Endothelial cell of umbilical vein (primary cell): ENCODE measurements at regions not wholly inside any gene's neighbourhood (a gene's known extent, or its start where the extent isn't known, plus 50 kb on each side); places are given as distances from the start of the nearest gene placed in this dataset.

Experiments used
- BruUV-seq: library from RNA; stranded (reverse); fragments of 400-500 nt; replicated peaks from 2 replicates; lab custom pipeline; 2021; lab: Mats Ljungman, UMichigan
- CTCF ChIA-PET: fragments of 300-600, 350-600 bp; sonication (Branson Sonifier 250); formaldehyde crosslinking; loops from one replicate; lab custom pipeline; 2021; ENCODE audit warnings: antibody characterized with exemption, inconsistent platforms; lab: Charles Lee
- POLR2A ChIA-PET: fragments of 300-600, 350-600 bp; sonication (Branson Sonifier 250); formaldehyde crosslinking; loops from one replicate; lab custom pipeline; 2021; ENCODE audit warnings: antibody characterized with exemption, inconsistent platforms; lab: Charles Lee
- DNase-seq: peaks from one replicate; pipeline ENCODE4 v3.0.0-alpha.2; 2011; ENCODE audit warnings: low read depth, low spot score
- FAIRE-seq: peaks from 2 replicates; lab custom pipeline; 2011; peaks lifted over from hg19 to GRCh38; lab: Jason Lieb, UNC
- H2AFZ ChIP-seq: 2 replicates; pipeline ENCODE4 v1.6.0; 2012; ENCODE audit warnings: low read depth, low read length, control low read depth, inconsistent platforms
- H3K27ac ChIP-seq: 2 replicates; pipeline ENCODE4 v1.5.1; 2011; ENCODE audit warnings: low read depth, mild to moderate bottlenecking, control low read depth, low read length, moderate library complexity; ENCODE audit not compliant: insufficient read depth
- H3K27me3 ChIP-seq, 2 experiments: 2 replicates each; pipeline versions ENCODE4 v1.6.0 to v1.6.1; 2011; ENCODE audit warnings: low read length in 2 of 2, mixed read lengths in 1 of 2; ENCODE audit not compliant: control insufficient read depth in 2 of 2, insufficient read depth in 2 of 2
- H3K36me3 ChIP-seq, 2 experiments: 2 replicates in 1 of 2; 3 replicates in 1 of 2; pipeline ENCODE4 v1.5.1; 2011; ENCODE audit warnings: low read length in 2 of 2, mild to moderate bottlenecking in 1 of 2, moderate library complexity in 1 of 2; ENCODE audit not compliant: control insufficient read depth in 2 of 2, insufficient read depth in 2 of 2; ENCODE audit errors: extremely low read depth in 1 of 2
- H3K4me1 ChIP-seq: 3 replicates; pipeline ENCODE4 v1.5.1; 2011; ENCODE audit warnings: mild to moderate bottlenecking, low read length; ENCODE audit not compliant: control insufficient read depth, insufficient read depth; ENCODE audit errors: extremely low read depth
- H3K4me2 ChIP-seq: 2 replicates; pipeline ENCODE4 v1.6.1; 2011; ENCODE audit warnings: low read length, control low read depth, mixed read lengths; ENCODE audit not compliant: insufficient read depth
- H3K4me3 ChIP-seq, 3 experiments: fragments of 200-600 bp in 1 of 3; sonication (generic), shearing (Covaris generic) in 1 of 3; replicated peaks in 1 of 3; 2 replicates each; pipeline ENCODE4 v1.5.1; 2011 to 2016; ENCODE audit warnings: control low read depth in 3 of 3, low read length in 3 of 3, mild to moderate bottlenecking in 2 of 3, inconsistent platforms in 1 of 3, low read depth in 1 of 3, moderate library complexity in 1 of 3; ENCODE audit not compliant: insufficient read depth in 1 of 3
- H3K79me2 ChIP-seq: 2 replicates; pipeline ENCODE4 v1.6.0; 2012; ENCODE audit warnings: low read length, inconsistent platforms; ENCODE audit not compliant: control insufficient read depth, insufficient read depth
- H3K9ac ChIP-seq: replicated peaks from 2 replicates; pipeline ENCODE3; 2011; ENCODE audit warnings: low read length, control low read depth; ENCODE audit not compliant: insufficient read depth; ENCODE audit errors: extremely low read depth
- H3K9me1 ChIP-seq: replicated peaks from 3 replicates; pipeline ENCODE4 v1.6.0; 2011; ENCODE audit warnings: mild to moderate bottlenecking, low read length; ENCODE audit not compliant: control insufficient read depth, insufficient read depth; ENCODE audit errors: extremely low read depth
- H3K9me3 ChIP-seq: replicated peaks from 2 replicates; pipeline ENCODE4 v1.5.1; 2012; ENCODE audit warnings: low read length, inconsistent platforms; ENCODE audit not compliant: control insufficient read depth, insufficient read depth
- H4K20me1 ChIP-seq: replicated peaks from 2 replicates; pipeline ENCODE3; 2011; ENCODE audit warnings: mild to moderate bottlenecking, low read length; ENCODE audit not compliant: control insufficient read depth, insufficient read depth; ENCODE audit errors: extremely low read depth
- EZH2 ChIP-seq: IDR thresholded peaks from 2 replicates; pipeline ENCODE4 v1.6.1; 2012; ENCODE audit warnings: borderline replicate concordance, low read depth, mild to moderate bottlenecking, moderate library complexity, low read length, inconsistent platforms; ENCODE audit not compliant: severe bottlenecking
- FOS ChIP-seq: IDR thresholded peaks from 2 replicates; pipeline ENCODE4 v1.6.1; 2011; ENCODE audit warnings: mild to moderate bottlenecking, low read length, moderate library complexity, borderline replicate concordance; ENCODE audit not compliant: insufficient read depth
- GATA2 ChIP-seq: IDR thresholded peaks from 2 replicates; pipeline ENCODE4 v1.7.0; 2011; ENCODE audit warnings: low read depth, mild to moderate bottlenecking, moderate library complexity, mixed read lengths, low read length; ENCODE audit not compliant: insufficient read length, insufficient read depth
- JUN ChIP-seq: IDR thresholded peaks from 2 replicates; pipeline ENCODE4 v1.6.1; 2011; ENCODE audit warnings: borderline replicate concordance, low read depth; ENCODE audit not compliant: insufficient read length, insufficient read depth
- MYC ChIP-seq: IDR thresholded peaks from one replicate; pipeline ENCODE4 v1.6.1; 2011; ENCODE audit warnings: mild to moderate bottlenecking, low read depth, low read length
- POLR2A ChIP-seq: IDR thresholded peaks from 2 replicates; pipeline ENCODE4 v1.6.1; 2012; ENCODE audit warnings: low read depth, mild to moderate bottlenecking, control low read depth, low read length
- POLR2AphosphoS5 ChIP-seq: IDR thresholded peaks from 2 replicates; pipeline ENCODE4 v1.6.1; 2012; ENCODE audit warnings: low read depth, mild to moderate bottlenecking, control low read depth, low read length, moderate library complexity; ENCODE audit not compliant: insufficient read depth
- dilution Hi-C: fragments of 300-500 bp; cut with MboI; formaldehyde crosslinking; loops from one replicate; pipeline ENCODE4 v1.15.0; 2019; ENCODE audit warnings: low sequenced_read_pairs; ENCODE audit not compliant: extremely low pct_ligation_motif_present
- intact Hi-C: fragments of 100-400 bp; cut with micrococcal nuclease; formaldehyde crosslinking; loops from one replicate; pipeline ENCODE4 v1.10.0; 2022
- TF ChIP-seq, protein P1 (sequence below): IDR thresholded peaks from 2 replicates; pipeline ENCODE4 v1.6.1; 2011; ENCODE audit not compliant: insufficient read depth, insufficient read length
- TF ChIP-seq, protein P2 (sequence below), 2 donors: IDR thresholded peaks; 1 replicate in 1 of 2; 2 replicates in 1 of 2; pipeline ENCODE4 v1.5.1; 2011; ENCODE audit warnings: low read length in 2 of 2, mild to moderate bottlenecking in 2 of 2, moderate library complexity in 2 of 2, control low read depth in 1 of 2, inconsistent platforms in 1 of 2, low read depth in 1 of 2; ENCODE audit not compliant: insufficient read depth in 1 of 2; ENCODE audit errors: extremely low read depth in 1 of 2

DNA sequence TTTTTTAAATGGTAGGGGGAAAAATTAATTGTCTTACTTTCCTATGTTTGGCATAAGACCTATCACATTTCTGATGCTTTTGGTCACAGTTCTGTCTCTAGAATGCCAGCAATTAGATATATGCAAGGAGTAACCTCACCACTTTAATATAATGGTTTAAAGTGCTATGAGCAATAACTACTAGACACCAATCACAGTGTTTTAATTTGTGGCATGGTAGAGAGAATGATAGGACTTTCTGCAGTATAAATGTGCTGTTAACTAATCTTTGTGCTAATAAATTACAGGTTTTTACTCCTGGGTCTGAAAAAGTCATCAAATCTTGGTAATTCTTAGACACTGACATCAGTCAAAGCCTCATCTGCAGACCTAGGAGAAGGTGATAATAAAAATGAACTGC lies 2110.3 kb downstream of the NCAM2 start:
- ChIA-PET CTCF (no interaction called here), POLR2A (no interaction called here)
- no peak overlapping the region for H3K4me3 ChIP-seq
- H3K4me1 ChIP-seq: no peaks in the 10 kb centered on the region
- no peak for TF ChIP-seq GATA2
- TF ChIP-seq, protein P1, sequence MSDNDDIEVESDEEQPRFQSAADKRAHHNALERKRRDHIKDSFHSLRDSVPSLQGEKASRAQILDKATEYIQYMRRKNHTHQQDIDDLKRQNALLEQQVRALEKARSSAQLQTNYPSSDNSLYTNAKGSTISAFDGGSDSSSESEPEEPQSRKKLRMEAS: no peak
- TF ChIP-seq MYC: no peak
- TF ChIP-seq POLR2AphosphoS5: no peak
- TF ChIP-seq POLR2A: no peak
- TF ChIP-seq FOS: no peak
- no peak for TF ChIP-seq EZH2
- TF ChIP-seq, protein P2, sequence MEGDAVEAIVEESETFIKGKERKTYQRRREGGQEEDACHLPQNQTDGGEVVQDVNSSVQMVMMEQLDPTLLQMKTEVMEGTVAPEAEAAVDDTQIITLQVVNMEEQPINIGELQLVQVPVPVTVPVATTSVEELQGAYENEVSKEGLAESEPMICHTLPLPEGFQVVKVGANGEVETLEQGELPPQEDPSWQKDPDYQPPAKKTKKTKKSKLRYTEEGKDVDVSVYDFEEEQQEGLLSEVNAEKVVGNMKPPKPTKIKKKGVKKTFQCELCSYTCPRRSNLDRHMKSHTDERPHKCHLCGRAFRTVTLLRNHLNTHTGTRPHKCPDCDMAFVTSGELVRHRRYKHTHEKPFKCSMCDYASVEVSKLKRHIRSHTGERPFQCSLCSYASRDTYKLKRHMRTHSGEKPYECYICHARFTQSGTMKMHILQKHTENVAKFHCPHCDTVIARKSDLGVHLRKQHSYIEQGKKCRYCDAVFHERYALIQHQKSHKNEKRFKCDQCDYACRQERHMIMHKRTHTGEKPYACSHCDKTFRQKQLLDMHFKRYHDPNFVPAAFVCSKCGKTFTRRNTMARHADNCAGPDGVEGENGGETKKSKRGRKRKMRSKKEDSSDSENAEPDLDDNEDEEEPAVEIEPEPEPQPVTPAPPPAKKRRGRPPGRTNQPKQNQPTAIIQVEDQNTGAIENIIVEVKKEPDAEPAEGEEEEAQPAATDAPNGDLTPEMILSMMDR (IDR thresholded peaks at IDR 0.05; ENCODE audit: extremely low read depth in 1 of 2, insufficient read depth in 1 of 2, low read depth in 1 of 2, low read length in 2 of 2): no peak
- no peak for TF ChIP-seq JUN
- H4K20me1 ChIP-seq: no peaks in the 10 kb centered on the region
- H3K36me3 ChIP-seq: no peaks in the 10 kb centered on the region
- no peak overlapping the region for H3K27ac ChIP-seq
- no peak overlapping the region for H2AFZ ChIP-seq
- no TSS peak for BruUV-seq
- FAIRE-seq: no peak
- no peak overlapping the region for H3K9ac ChIP-seq
- no peaks in the 10 kb centered on the region for H3K9me1 ChIP-seq
- DNase-seq: no peak
- intact Hi-C loops (no loop called here), dilution Hi-C loops (no loop called here)
- no peaks in the 10 kb centered on the region for H3K79me2 ChIP-seq
- no peak overlapping the region for H3K4me2 ChIP-seq
- H3K9me3 ChIP-seq: no peaks in the 10 kb centered on the region
- H3K27me3 ChIP-seq: no peaks in the 10 kb centered on the region
